Panc1 (cell line): ENCODE measurements at regions not wholly inside any gene's neighbourhood (a gene's known extent, or its start where the extent isn't known, plus 50 kb on each side); places are given as distances from the start of the nearest gene placed in this dataset.

ENCODE experiments used
- ATAC-seq: fragments of 200-7000 bp; cut with Tn5 transposase; 2 replicates; pipeline ENCODE4 v1.9.1; 2020; ENCODE audit warnings: mild to moderate bottlenecking, moderate library complexity
- BruUV-seq: library from RNA; stranded (reverse); fragments of 400-500 nt; replicated peaks from 2 replicates; lab custom pipeline; 2021; lab: Mats Ljungman, UMichigan
- CTCF ChIA-PET: fragments of 300-600 bp; sonication (Branson Sonifier 250); formaldehyde crosslinking; loops from one replicate; lab custom pipeline; 2022; ENCODE audit warnings: antibody characterized with exemption; lab: Charles Lee
- POLR2A ChIA-PET: fragments of 300-600 bp; sonication (Branson Sonifier 250); formaldehyde crosslinking; loops from one replicate; lab custom pipeline; 2022; ENCODE audit warnings: antibody characterized with exemption; lab: Charles Lee
- DNase-seq: peaks from one replicate; pipeline ENCODE4 v3.0.0-alpha.2; 2010; ENCODE audit warnings: low read depth, low spot score
- H3K27ac ChIP-seq: 2 replicates; pipeline ENCODE4 v1.5.1; 2011; ENCODE audit warnings: mild to moderate bottlenecking, low read length, inconsistent platforms
- H3K27me3 ChIP-seq: fragments of 200-500 bp; sonication (Bioruptor generic); 2 replicates; pipeline ENCODE4 v1.6.0; 2014; ENCODE audit warnings: low read length, inconsistent platforms; ENCODE audit not compliant: control insufficient read depth, insufficient read depth
- H3K36me3 ChIP-seq: fragments of 200-500 bp; sonication (Bioruptor generic); 2 replicates; pipeline ENCODE4 v1.5.1; 2014; ENCODE audit warnings: inconsistent platforms, mild to moderate bottlenecking, low read length, moderate library complexity; ENCODE audit not compliant: control insufficient read depth, insufficient read depth
- H3K4me1 ChIP-seq: 2 replicates; pipeline ENCODE4 v1.5.1; 2011; ENCODE audit warnings: inconsistent platforms, mild to moderate bottlenecking, low read length, moderate library complexity; ENCODE audit not compliant: control insufficient read depth, insufficient read depth
- H3K4me3 ChIP-seq, 2 experiments: 2 replicates each; pipeline ENCODE4 v1.5.1; 2011 to 2012; ENCODE audit warnings: low read depth in 2 of 2, low read length in 2 of 2, mild to moderate bottlenecking in 2 of 2, inconsistent platforms in 1 of 2, moderate library complexity in 1 of 2
- H3K9me3 ChIP-seq: fragments of 200-500 bp; sonication (Bioruptor generic); 2 replicates; pipeline ENCODE4 v1.5.1; 2014; ENCODE audit warnings: low read depth, mild to moderate bottlenecking, inconsistent platforms, low read length, moderate library complexity; ENCODE audit not compliant: control insufficient read depth, insufficient read depth
- POLR2AphosphoS5 ChIP-seq: IDR thresholded peaks from 2 replicates; pipeline ENCODE4 v1.6.1; 2012; ENCODE audit warnings: mild to moderate bottlenecking, low read depth, low read length, moderate library complexity
- SIN3A ChIP-seq: IDR thresholded peaks from 2 replicates; pipeline ENCODE4 v1.6.1; 2012; ENCODE audit warnings: low read depth, mild to moderate bottlenecking, low read length, moderate library complexity, borderline replicate concordance; ENCODE audit not compliant: insufficient read depth
- TCF7L2 ChIP-seq: IDR thresholded peaks from 2 replicates; pipeline ENCODE4 v1.6.1; 2011; ENCODE audit warnings: mild to moderate bottlenecking, low read depth, low read length, inconsistent platforms
- in situ Hi-C: cut with HindIII; loops from 2 replicates; pipeline ENCODE4 v1.10.0; 2016; ENCODE audit warnings: low sequenced_read_pairs, low pct_unique_long_range_greater_than_20kb
- intact Hi-C: fragments of 100-400 bp; cut with micrococcal nuclease; formaldehyde crosslinking; loops from one replicate; pipeline ENCODE4 v1.10.0; 2022; ENCODE audit not compliant: unreplicated experiment
- TF ChIP-seq, protein P1 (sequence below), 2 experiments: IDR thresholded peaks; 2 replicates each; pipeline ENCODE4 v1.6.1; 2011 to 2012; ENCODE audit warnings: low read depth in 2 of 2, control low read depth in 1 of 2, low read length in 1 of 2, mild to moderate bottlenecking in 1 of 2, moderate library complexity in 1 of 2; ENCODE audit not compliant: insufficient read depth in 1 of 2
- TF ChIP-seq, protein P2 (sequence below): fragments of 450-650 bp; IDR thresholded peaks from 2 replicates; pipeline ENCODE4 v1.5.1; 2017; ENCODE audit warnings: mild to moderate bottlenecking

DNA sequence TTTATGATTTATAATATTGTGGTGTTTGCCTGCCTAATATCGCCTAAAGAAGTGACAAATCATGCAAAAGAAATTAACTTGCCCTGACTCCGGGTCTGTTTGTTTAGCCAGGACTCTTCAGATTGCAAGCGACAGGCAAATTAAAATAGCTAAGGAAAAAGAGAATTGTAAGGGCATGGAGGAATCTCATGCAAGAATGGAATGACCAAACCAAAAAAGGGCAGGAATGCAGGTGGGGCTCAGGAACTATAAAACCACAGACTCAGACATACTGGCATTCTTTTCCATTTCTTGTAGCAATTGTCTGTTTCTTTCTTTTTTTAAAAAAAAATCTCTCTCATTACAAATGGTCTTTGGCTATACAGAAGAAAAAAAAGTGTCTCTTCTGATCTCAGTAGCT is 188.1 kb upstream of the XYLT1 start:
- intact Hi-C loops (no loop called here), in situ Hi-C loops (no loop called here)
- Histone ChIP-seq H3K4me3 (no peak overlapping the region), H3K36me3 (no peaks in the 10 kb centered on the region), H3K9me3 (no peaks in the 10 kb centered on the region), H3K27me3 (peaks cover 9% of the 10 kb centered on the region), H3K27ac (no peak overlapping the region), H3K4me1 (no peaks in the 10 kb centered on the region)
- ChIA-PET POLR2A (no interaction called here), CTCF (no interaction called here)
- no peak for ATAC-seq
- DNase-seq: no peak
- TF ChIP-seq, protein P1, sequence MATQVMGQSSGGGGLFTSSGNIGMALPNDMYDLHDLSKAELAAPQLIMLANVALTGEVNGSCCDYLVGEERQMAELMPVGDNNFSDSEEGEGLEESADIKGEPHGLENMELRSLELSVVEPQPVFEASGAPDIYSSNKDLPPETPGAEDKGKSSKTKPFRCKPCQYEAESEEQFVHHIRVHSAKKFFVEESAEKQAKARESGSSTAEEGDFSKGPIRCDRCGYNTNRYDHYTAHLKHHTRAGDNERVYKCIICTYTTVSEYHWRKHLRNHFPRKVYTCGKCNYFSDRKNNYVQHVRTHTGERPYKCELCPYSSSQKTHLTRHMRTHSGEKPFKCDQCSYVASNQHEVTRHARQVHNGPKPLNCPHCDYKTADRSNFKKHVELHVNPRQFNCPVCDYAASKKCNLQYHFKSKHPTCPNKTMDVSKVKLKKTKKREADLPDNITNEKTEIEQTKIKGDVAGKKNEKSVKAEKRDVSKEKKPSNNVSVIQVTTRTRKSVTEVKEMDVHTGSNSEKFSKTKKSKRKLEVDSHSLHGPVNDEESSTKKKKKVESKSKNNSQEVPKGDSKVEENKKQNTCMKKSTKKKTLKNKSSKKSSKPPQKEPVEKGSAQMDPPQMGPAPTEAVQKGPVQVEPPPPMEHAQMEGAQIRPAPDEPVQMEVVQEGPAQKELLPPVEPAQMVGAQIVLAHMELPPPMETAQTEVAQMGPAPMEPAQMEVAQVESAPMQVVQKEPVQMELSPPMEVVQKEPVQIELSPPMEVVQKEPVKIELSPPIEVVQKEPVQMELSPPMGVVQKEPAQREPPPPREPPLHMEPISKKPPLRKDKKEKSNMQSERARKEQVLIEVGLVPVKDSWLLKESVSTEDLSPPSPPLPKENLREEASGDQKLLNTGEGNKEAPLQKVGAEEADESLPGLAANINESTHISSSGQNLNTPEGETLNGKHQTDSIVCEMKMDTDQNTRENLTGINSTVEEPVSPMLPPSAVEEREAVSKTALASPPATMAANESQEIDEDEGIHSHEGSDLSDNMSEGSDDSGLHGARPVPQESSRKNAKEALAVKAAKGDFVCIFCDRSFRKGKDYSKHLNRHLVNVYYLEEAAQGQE (IDR thresholded peaks at IDR 0.05; ENCODE audit: insufficient read depth in 1 of 2, low read depth in 2 of 2, low read length in 1 of 2): no peak
- TF ChIP-seq, protein P2, sequence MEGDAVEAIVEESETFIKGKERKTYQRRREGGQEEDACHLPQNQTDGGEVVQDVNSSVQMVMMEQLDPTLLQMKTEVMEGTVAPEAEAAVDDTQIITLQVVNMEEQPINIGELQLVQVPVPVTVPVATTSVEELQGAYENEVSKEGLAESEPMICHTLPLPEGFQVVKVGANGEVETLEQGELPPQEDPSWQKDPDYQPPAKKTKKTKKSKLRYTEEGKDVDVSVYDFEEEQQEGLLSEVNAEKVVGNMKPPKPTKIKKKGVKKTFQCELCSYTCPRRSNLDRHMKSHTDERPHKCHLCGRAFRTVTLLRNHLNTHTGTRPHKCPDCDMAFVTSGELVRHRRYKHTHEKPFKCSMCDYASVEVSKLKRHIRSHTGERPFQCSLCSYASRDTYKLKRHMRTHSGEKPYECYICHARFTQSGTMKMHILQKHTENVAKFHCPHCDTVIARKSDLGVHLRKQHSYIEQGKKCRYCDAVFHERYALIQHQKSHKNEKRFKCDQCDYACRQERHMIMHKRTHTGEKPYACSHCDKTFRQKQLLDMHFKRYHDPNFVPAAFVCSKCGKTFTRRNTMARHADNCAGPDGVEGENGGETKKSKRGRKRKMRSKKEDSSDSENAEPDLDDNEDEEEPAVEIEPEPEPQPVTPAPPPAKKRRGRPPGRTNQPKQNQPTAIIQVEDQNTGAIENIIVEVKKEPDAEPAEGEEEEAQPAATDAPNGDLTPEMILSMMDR: no peak
- TF ChIP-seq TCF7L2 (no peak), SIN3A (no peak), POLR2AphosphoS5 (no peak)
- BruUV-seq: no TSS peak

- TF ChIP-seq, protein P2: no peak
- no peak for TF ChIP-seq SIN3A
- TF ChIP-seq, protein P1 (IDR thresholded peaks at IDR 0.05; ENCODE audit: insufficient read depth in 1 of 2, low read depth in 2 of 2, low read length in 1 of 2): no peak
- no peak for TF ChIP-seq POLR2AphosphoS5
- no peak for TF ChIP-seq TCF7L2
- in situ Hi-C loops: no loop called here
- ATAC-seq (no peak), DNase-seq (no peak)
- Histone ChIP-seq H3K36me3 (no peaks in the 10 kb centered on the region), H3K4me3 (no peak overlapping the region), H3K4me1 (no peaks in the 10 kb centered on the region), H3K27me3 (peaks cover 6% of the 10 kb centered on the region), H3K9me3 (no peaks in the 10 kb centered on the region), H3K27ac (no peak overlapping the region)
- intact Hi-C loops: no loop called here
- ChIA-PET CTCF (no interaction called here), POLR2A (no interaction called here)
- BruUV-seq: no TSS peak
These were observed 186.3 kb upstream of the XYLT1 start for GRCh38 chr16:17657045-17657444.
